ENCODE measurements at regions not wholly inside any gene's neighbourhood (a gene's known extent, or its start where the extent isn't known, plus 50 kb on each side); places are given as distances from the start of the nearest gene placed in this dataset.

- ChIA-PET CTCF (no interaction called here), POLR2A (no interaction called here)
- TF ChIP-seq CTCF (IDR thresholded peaks at IDR 0.05; ENCODE audit: insufficient read depth, low read depth, low read length): no peak
- DNase-seq (ENCODE audit: low read depth): no peak
- Histone ChIP-seq H3K27me3 (ENCODE audit: control insufficient read depth, insufficient read depth, low read length) (no peaks in the 10 kb centered on the region), H3K36me3 (ENCODE audit: control insufficient read depth, insufficient read depth, low read length) (no peaks in the 10 kb centered on the region), H3K4me3 (ENCODE audit: low read depth, low read length) (no peak overlapping the region)
These were observed 127.5 kb upstream of the IRX4 start for GRCh38 chr5:2009986-2010914.

GRCh38 chr5:2008851-2009629 is 126.3 kb upstream of the IRX4 start:
- Histone ChIP-seq H3K4me3 (ENCODE audit: low read depth, low read length) (no peak overlapping the region), H3K27me3 (ENCODE audit: control insufficient read depth, insufficient read depth, low read length) (no peaks in the 10 kb centered on the region), H3K36me3 (ENCODE audit: control insufficient read depth, insufficient read depth, low read length) (no peaks in the 10 kb centered on the region)
- ChIA-PET POLR2A (no interaction called here), CTCF (no interaction called here)
- DNase-seq (ENCODE audit: low read depth): no peak
- no peak for TF ChIP-seq CTCF (IDR thresholded peaks at IDR 0.05; ENCODE audit: insufficient read depth, low read depth, low read length)

GRCh38 chr5:2007878-2008501 is 125.3 kb upstream of the IRX4 start:
- no peak for DNase-seq (ENCODE audit: low read depth)

GRCh38 chr5:2007496-2007877 is 124.8 kb upstream of the IRX4 start:
- H3K27me3 ChIP-seq (ENCODE audit: control insufficient read depth, insufficient read depth, low read length): no peaks in the 10 kb centered on the region
- ChIA-PET POLR2A (no interaction called here), CTCF (no interaction called here)
- no peak for DNase-seq (ENCODE audit: low read depth)
- no peak overlapping the region for H3K4me3 ChIP-seq (ENCODE audit: low read depth, low read length)
- H3K36me3 ChIP-seq (ENCODE audit: control insufficient read depth, insufficient read depth, low read length): no peaks in the 10 kb centered on the region
- no peak for TF ChIP-seq CTCF (IDR thresholded peaks at IDR 0.05; ENCODE audit: insufficient read depth, low read depth, low read length)

More at GRCh38 chr5:2007878-2008501, 125.3 kb upstream of the IRX4 start:
- TF ChIP-seq CTCF (IDR thresholded peaks at IDR 0.05; ENCODE audit: insufficient read depth, low read depth, low read length): no peak
- H3K4me3 ChIP-seq (ENCODE audit: low read depth, low read length): no peak overlapping the region
- H3K27me3 ChIP-seq (ENCODE audit: control insufficient read depth, insufficient read depth, low read length): no peaks in the 10 kb centered on the region
- H3K36me3 ChIP-seq (ENCODE audit: control insufficient read depth, insufficient read depth, low read length): no peaks in the 10 kb centered on the region
- ChIA-PET CTCF (no interaction called here), POLR2A (no interaction called here)

- no peak for DNase-seq (ENCODE audit: low read depth)
- Histone ChIP-seq H3K4me3 (ENCODE audit: low read depth, low read length) (no peak overlapping the region), H3K27me3 (ENCODE audit: control insufficient read depth, insufficient read depth, low read length) (no peaks in the 10 kb centered on the region), H3K36me3 (ENCODE audit: control insufficient read depth, insufficient read depth, low read length) (no peaks in the 10 kb centered on the region)
- ChIA-PET CTCF (no interaction called here), POLR2A (no interaction called here)
- no peak for TF ChIP-seq CTCF (IDR thresholded peaks at IDR 0.05; ENCODE audit: insufficient read depth, low read depth, low read length)
These were observed 124.2 kb upstream of the IRX4 start for GRCh38 chr5:2006971-2007291.

Data from BJ (cell line).